HCT116 (cell line): ENCODE measurements at regions not wholly inside any gene's neighbourhood (a gene's known extent, or its start where the extent isn't known, plus 50 kb on each side); places are given as distances from the start of the nearest gene placed in this dataset.

Experiments used
- CTCF ChIP-seq, 3 experiments: fragments of 200-600 bp in 1 of 3; sonication (generic) in 1 of 3; IDR thresholded peaks in 2 of 3; conservative IDR thresholded peaks in 1 of 3; 2 replicates each; pipeline ENCODE4 v1.5.1; 2012 to 2017; ENCODE audit warnings: low read depth in 2 of 3, low read length in 2 of 3, antibody characterized with exemption in 1 of 3, borderline replicate concordance in 1 of 3, control low read depth in 1 of 3, mild to moderate bottlenecking in 1 of 3, mixed read lengths in 1 of 3, mixed run types in 1 of 3, moderate library complexity in 1 of 3; ENCODE audit not compliant: insufficient read depth in 1 of 3
- EGR1 ChIP-seq: IDR thresholded peaks from 2 replicates; pipeline ENCODE4 v1.6.1; 2012; ENCODE audit warnings: low read depth
- JUND ChIP-seq: IDR thresholded peaks from 2 replicates; pipeline ENCODE4 v1.6.1; 2012
- POLR2A ChIP-seq: IDR thresholded peaks from 2 replicates; pipeline ENCODE4 v1.7.0; 2011; ENCODE audit warnings: borderline replicate concordance; ENCODE audit not compliant: insufficient read depth, insufficient read length; ENCODE audit errors: extremely low read depth
- RAD21 ChIP-seq: IDR thresholded peaks from 2 replicates; pipeline ENCODE4 v1.6.1; 2012; ENCODE audit warnings: low read depth, mild to moderate bottlenecking
- TCF7L2 ChIP-seq: IDR thresholded peaks from 2 replicates; pipeline ENCODE4 v1.7.0; 2011; ENCODE audit warnings: borderline replicate concordance, inconsistent platforms; ENCODE audit not compliant: insufficient read depth, insufficient read length; ENCODE audit errors: extremely low read depth
- YY1 ChIP-seq: IDR thresholded peaks from 2 replicates; pipeline ENCODE4 v1.6.1; 2011; ENCODE audit warnings: low read length, low read depth, moderate library complexity, mild to moderate bottlenecking; ENCODE audit not compliant: insufficient replicate concordance; ENCODE audit errors: extremely low read depth
- ZFX ChIP-seq: fragments of 450-650 bp; IDR thresholded peaks from 2 replicates; pipeline ENCODE4 v1.6.1; 2017
- TF ChIP-seq, protein P1 (sequence below): IDR thresholded peaks from 2 replicates; pipeline ENCODE4 v1.6.1; 2012

DNA sequence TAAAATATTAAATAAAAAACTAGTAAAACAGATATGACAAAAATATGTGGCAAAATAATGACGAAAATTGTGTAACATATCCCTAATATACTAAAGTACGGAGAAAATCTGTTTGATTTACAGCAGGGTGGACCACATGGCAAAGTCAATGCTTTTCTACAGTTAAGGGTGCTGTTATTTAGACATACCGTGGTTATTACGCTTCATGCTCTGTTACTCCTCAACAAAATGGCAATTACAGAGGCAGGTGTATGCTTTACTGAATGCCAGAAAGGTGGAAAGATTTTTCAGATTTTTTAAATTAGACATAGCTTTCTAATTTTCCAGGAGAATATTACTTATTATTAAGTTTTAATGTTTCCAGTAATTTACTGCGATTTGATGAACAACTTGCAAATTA lies 343.9 kb upstream of the DPYD start:
- TF ChIP-seq CTCF (IDR thresholded peaks at IDR 0.05 in 2 of 3, conservative IDR thresholded peaks at IDR 0.05 in 1 of 3; ENCODE audit: borderline replicate concordance in 1 of 3, insufficient read depth in 1 of 3, low read depth in 2 of 3, low read length in 2 of 3) = no peak
- no peak for TF ChIP-seq POLR2A
- no peak for TF ChIP-seq ZFX
- TF ChIP-seq TCF7L2 = no peak
- no peak for TF ChIP-seq EGR1
- no peak for TF ChIP-seq RAD21
- TF ChIP-seq, protein P1, sequence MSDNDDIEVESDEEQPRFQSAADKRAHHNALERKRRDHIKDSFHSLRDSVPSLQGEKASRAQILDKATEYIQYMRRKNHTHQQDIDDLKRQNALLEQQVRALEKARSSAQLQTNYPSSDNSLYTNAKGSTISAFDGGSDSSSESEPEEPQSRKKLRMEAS = no peak
- TF ChIP-seq JUND = no peak
- no peak for TF ChIP-seq YY1
